Erythroblast (primary cell): ENCODE measurements at regions not wholly inside any gene's neighbourhood (a gene's known extent, or its start where the extent isn't known, plus 50 kb on each side); places are given as distances from the start of the nearest gene placed in this dataset.

Experiments
- GATA1 ChIP-seq: IDR thresholded peaks from 2 replicates; pipeline ENCODE4 v1.6.1; 2011; ENCODE audit warnings: low read depth, mild to moderate bottlenecking, control low read depth, low read length, moderate library complexity
- POLR2A ChIP-seq: IDR thresholded peaks from 2 replicates; pipeline ENCODE4 v1.6.1; 2011; ENCODE audit warnings: mild to moderate bottlenecking, low read length

GRCh38 chr9:99732715-99733114 is 89.0 kb upstream of the NR4A3 start:
- TF ChIP-seq POLR2A (no peak), GATA1 (no peak)
